ENCODE measurements at regions not wholly inside any gene's neighbourhood (a gene's known extent, or its start where the extent isn't known, plus 50 kb on each side); places are given as distances from the start of the nearest gene placed in this dataset.
"Not testable (repeated sequence)": the region's sequence is repeated elsewhere in the genome, so short reads cannot be mapped to it uniquely, and the experiment has no call there.

DNA sequence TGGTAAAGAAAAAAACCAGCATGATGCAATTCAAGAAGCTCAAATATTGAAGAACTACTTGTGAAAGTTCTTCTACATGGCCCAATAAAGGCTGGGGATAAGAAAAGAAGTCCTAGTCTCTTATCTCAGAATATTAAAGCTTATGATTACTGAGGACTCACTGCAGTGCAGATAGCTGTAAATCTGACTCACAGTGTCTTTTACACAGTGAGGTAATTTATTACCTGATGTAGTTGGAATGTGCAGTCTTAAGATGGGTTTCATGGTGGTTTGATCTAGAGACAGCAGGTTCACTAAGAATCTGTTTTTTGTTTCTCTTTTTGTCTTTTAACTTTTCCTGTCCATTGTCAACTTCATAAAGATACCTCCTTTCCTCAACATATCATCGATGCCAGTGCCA lies 484.0 kb upstream of the MAP2 start:
- DNase-seq = no peak

DNA sequence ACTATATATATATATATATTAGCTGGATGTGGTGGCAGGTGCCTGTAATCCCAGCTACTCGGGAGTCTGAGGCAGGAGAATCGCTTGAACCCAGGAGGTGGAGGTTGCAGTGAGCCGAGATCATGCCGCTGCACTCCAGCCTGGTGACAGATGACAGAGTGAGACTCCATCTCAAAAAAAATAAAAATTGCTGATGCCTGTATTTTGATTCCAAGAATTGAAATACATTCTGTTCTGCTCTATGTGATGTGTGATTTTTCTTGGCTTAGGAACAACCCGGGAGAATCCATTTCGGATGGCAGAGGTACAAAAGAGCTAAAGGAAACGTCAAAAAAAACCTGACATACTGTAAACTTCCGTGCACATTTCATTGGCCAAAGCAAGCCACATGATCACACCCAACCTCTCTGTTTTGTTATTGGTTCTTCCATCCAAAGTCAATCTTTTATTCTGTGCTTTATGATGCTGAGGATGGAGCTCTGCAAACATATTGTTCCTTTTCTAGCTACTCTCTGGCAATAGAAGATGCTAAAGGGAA lies 478.1 kb upstream of the MAP2 start:
- no peak for DNase-seq

- no peak for DNase-seq
These were observed 475.8 kb upstream of the MAP2 start for GRCh38 chr2:208948073-208948472.

GRCh38 chr2:208970070-208970469 lies 453.8 kb upstream of the MAP2 start:
- no peak for DNase-seq

- DNase-seq = no peak
These were observed 446.3 kb upstream of the MAP2 start for GRCh38 chr2:208977582-208977981.

- no peak for DNase-seq
These were observed 444.9 kb upstream of the MAP2 start for GRCh38 chr2:208978946-208979345.

- DNase-seq = no peak
These were observed 443.5 kb upstream of the MAP2 start for GRCh38 chr2:208980321-208980720.

- no peak for DNase-seq
These were observed 441.0 kb upstream of the MAP2 start for GRCh38 chr2:208982831-208983230.

- no peak for DNase-seq
These were observed 440.4 kb upstream of the MAP2 start for GRCh38 chr2:208983486-208983885.

GRCh38 chr2:208984376-208985090 lies 439.3 kb upstream of the MAP2 start:
- no peak for DNase-seq

GRCh38 chr2:208985644-208986043 lies 438.2 kb upstream of the MAP2 start:
- no peak for DNase-seq

DNA sequence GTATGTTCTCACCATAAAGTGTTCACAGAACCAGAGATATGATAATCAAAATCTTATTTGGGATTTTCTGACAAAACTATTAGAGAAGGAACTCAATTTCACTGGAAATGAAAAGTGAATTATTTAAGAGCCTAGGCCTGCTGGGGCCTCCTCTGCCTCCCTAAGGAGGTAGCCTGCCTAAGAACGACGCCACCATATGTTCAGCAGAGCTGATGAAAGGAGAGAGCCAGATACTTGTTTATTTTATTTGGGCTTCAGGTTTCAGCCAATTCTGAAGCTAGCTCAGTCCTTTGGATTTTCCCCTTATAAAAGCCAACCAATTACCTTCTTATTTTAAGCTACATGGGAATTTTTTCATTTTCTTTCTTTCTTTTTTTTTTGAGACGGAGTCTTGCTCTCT lies 433.1 kb upstream of the MAP2 start:
- no peak for DNase-seq

GRCh38 chr2:208999911-209000310 lies 423.9 kb upstream of the MAP2 start:
- DNase-seq = no peak

GRCh38 chr2:209002054-209002453 lies 421.8 kb upstream of the MAP2 start:
- no peak for DNase-seq

DNA sequence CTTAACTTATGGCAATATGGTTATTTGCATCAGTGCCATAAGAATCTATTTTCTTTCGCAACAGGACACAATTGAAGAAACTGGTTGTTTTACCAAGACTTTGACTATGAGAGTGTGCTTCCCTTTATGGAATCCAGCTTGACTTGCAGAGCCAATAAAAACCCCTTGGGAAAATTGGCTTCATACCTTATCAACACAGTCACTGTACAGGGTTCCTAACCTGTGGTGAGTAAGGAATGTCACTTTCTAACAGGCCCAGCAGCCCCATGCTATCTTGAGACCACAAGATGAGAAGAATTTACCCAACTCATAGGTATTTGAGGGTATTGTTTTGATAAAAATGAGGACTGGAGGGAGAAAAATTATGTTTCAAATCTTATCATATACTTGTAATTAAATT lies 418.5 kb upstream of the MAP2 start:
- DNase-seq = no peak

GRCh38 chr2:209008636-209009287 lies 415.1 kb upstream of the MAP2 start:
- no peak for DNase-seq

GRCh38 chr2:209018633-209019032 lies 405.2 kb upstream of the MAP2 start:
- DNase-seq = not testable (repeated sequence)

GRCh38 chr2:209029249-209029648 lies 394.6 kb upstream of the MAP2 start:
- DNase-seq = no peak

DNA sequence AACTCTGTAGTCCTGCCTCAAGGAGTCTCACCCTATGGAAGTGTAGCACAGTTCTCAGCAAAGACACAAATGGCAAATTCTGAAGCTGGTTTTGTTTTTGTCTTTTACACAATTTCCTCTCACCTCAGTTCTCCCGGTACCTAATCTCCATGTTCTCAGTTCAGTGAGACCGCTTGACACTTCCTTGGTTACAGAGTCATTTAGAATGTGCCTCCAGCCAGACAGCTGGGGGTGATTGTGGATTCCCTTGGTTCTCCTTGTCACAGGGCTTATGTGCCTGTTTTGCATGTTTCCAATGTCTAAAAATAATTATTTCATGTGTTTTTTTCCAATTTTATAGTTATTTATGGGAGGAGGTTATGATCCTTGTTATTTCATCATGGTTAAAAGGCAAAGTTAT lies 379.5 kb upstream of the MAP2 start:
- DNase-seq = no peak

GRCh38 chr2:209046163-209046562 lies 377.7 kb upstream of the MAP2 start:
- no peak for DNase-seq

- DNase-seq = no peak
These were observed 374.2 kb upstream of the MAP2 start for GRCh38 chr2:209049608-209050007.

- no peak for DNase-seq
These were observed 361.6 kb upstream of the MAP2 start for GRCh38 chr2:209062210-209062609.

- no peak for DNase-seq
These were observed 353.6 kb upstream of the MAP2 start for GRCh38 chr2:209070262-209070661.

- DNase-seq = no peak
These were observed 350.7 kb upstream of the MAP2 start for GRCh38 chr2:209073151-209073550.

- DNase-seq = no peak
These were observed 349.1 kb upstream of the MAP2 start for GRCh38 chr2:209074711-209075110.
